ENCODE measurements at regions not wholly inside any gene's neighbourhood (a gene's known extent, or its start where the extent isn't known, plus 50 kb on each side); places are given as distances from the start of the nearest gene placed in this dataset.
"Not testable (repeated sequence)": the region's sequence is repeated elsewhere in the genome, so short reads cannot be mapped to it uniquely, and the experiment has no call there.

DNA sequence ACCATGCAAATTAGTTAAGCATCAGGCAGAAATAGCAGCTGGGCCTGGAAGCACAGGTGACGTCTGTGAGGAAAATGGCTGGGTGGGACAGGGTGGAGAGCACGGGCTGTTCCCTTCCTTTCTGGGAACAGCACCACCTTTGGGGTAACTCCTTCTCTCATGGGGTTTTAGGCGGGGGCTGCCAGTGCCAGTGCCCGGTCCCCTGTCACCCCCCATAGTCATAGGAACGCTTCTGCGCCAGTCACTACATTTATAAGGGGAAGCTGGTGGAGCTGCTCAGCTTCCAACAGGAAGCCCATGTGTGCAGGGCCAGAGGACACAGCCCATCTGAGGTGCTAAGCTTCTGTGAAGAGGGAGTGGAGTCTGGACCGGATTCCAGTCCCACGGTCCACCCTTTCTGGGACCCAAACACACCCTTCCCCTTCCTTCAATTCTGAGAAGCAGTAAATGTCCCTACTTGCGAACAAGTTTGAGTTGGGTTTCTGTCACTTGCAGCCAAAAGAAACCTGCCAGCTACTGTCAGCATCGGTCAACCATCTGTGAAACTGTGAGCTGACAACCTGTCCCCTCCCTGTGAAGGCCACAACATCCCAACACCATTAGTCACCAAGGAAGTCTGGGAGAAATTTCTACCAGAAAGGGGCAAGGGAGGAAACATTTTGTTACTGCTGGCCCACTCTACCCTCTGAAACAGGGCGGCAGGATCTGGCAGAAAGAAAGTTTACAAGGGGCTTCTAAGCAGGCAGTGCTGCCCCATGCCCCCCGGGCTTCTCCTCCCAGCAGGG, 86.0 kb upstream of the AMZ2 start:
- H3K9me3 ChIP-seq (ENCODE audit: control insufficient read depth, insufficient read depth, low read length) = no peaks in the 10 kb centered on the region
- H3K4me1 ChIP-seq (ENCODE audit: insufficient read depth, low read length) = no peaks in the 10 kb centered on the region
- H3K9ac ChIP-seq (ENCODE audit: low read depth, low read length) = no peak overlapping the region
- H3K36me3 ChIP-seq (ENCODE audit: insufficient read depth, low read length) = no peaks in the 10 kb centered on the region

DNA sequence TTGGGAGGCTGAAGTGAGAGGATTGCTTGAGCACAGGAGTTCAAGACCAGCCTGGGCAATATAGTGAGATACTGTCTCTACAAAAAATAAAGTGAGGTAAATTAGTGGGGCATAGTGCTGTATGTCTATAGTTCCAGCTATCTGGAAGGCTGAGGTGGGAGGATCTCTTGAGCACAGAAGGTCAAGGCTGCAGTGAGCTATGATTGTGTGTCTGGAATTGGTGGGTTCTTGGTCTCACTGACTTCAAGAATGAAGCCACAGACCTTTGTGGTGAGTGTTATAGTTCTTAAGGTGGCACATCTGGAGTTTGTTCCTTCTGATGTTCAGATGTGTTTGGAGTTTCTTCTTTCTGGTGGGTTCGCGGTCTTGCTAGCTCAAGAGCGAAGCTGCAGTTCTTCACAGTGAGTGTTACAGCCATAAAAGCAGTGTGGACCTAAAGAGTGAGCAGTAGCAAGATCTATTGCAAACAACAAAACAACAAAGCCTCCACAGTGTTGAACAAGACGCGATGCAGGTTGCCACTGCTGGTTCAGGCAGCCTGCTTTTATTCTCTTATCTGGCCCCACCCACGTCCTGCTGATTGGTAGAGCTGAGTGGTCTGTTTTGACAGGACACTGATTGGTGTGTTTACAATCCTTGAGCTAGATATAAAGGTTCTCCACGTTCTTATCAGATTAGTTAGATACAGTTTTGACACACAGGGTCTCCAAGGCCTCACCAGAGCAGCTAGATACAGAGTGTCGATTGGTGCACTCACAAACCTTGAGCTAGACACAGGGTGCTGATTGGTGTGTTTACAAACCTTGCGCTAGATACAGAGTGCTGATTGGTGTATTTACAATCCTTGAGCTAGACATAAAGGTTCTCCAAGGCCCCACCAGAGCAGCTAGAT, 79.3 kb upstream of the AMZ2 start:
- H3K9ac ChIP-seq (ENCODE audit: low read depth, low read length); H3K36me3 ChIP-seq (ENCODE audit: insufficient read depth, low read length); H3K4me1 ChIP-seq (ENCODE audit: insufficient read depth, low read length); H3K9me3 ChIP-seq (ENCODE audit: control insufficient read depth, insufficient read depth, low read length): not testable (repeated sequence)

DNA sequence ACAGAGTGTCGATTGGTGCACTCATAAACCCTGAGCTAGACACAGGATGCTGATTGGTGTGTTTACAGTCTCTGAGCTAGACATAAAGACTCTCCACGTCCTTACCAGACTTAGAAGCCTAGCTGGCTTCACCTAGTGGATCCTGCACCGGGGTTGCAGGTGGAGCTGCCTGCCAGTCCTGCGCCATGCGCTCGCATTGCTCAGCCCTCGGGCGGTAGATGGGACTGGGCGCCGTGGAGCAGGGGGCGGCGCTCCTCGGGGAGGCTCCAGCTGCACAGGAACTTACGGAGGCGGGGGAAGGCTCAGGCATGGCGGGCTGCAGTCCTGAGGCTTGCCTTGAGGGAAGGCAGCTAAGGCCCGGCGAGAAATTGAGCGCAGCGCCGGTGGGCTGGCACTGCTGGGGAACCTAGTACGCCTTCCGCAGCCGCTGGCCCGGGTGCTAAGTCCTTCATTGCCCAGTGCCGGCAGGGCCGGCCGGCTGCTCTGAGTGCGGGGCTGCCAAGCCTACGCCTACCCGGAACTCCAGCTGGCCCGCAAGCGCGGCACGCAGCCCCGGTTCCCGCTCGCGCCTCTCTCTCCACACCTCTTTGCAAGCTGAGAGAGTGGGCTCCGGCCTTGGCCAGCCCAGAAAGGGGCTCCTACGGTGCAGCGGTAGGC, 78.5 kb upstream of the AMZ2 start:
- H3K9me3 ChIP-seq (ENCODE audit: control insufficient read depth, insufficient read depth, low read length); H3K9ac ChIP-seq (ENCODE audit: low read depth, low read length); H3K4me1 ChIP-seq (ENCODE audit: insufficient read depth, low read length): not testable (repeated sequence)

DNA sequence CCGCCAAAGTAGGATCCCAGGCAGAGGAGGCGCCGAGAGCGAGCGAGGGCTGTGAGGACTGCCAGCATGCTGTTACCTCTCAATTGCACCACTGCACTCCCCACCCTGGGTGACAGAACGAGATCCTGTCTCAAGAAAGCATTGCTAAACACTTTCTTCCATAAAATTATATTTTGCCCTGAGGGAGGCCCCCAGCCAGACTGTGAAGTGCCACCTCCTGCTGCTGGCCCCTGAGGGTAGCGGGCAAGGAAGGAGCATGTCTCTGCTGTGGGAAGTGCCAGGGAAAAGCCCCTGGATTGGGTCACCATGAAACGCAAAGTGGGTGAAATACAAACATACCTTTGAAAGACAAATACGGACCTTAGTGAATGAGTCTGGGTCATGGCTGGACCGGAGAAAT, 78.0 kb upstream of the AMZ2 start:
- H3K36me3 ChIP-seq (ENCODE audit: insufficient read depth, low read length) = no peaks in the 10 kb centered on the region
- no peaks in the 10 kb centered on the region for H3K9me3 ChIP-seq (ENCODE audit: control insufficient read depth, insufficient read depth, low read length)
- no peak overlapping the region for H3K9ac ChIP-seq (ENCODE audit: low read depth, low read length)
- H3K4me1 ChIP-seq (ENCODE audit: insufficient read depth, low read length) = no peaks in the 10 kb centered on the region

More for the DNA sequence above, 78.5 kb upstream of the AMZ2 start:
- H3K36me3 ChIP-seq (ENCODE audit: insufficient read depth, low read length) = not testable (repeated sequence)

DNA sequence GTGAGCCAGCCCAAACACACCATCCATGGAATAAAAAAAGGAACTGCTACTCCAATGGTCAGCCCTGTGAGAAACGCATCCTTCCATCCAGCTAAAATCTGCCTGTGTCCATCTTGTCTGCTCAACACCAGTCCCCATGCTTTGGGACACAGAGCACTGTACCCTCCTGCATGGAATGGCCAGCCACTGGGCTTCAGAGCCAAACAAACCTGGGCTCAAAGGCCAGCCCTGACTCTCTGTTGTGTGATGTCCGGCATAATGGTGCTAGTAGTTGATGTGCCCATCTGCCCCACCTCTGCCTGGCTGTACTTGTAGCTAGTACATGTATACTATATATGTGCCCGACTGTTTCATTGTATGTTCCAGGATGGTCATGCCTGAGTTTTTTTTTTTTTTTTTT, 77.6 kb upstream of the AMZ2 start:
- Histone ChIP-seq H3K9ac (ENCODE audit: low read depth, low read length) (no peak overlapping the region), H3K4me1 (ENCODE audit: insufficient read depth, low read length) (no peaks in the 10 kb centered on the region), H3K36me3 (ENCODE audit: insufficient read depth, low read length) (no peaks in the 10 kb centered on the region), H3K9me3 (ENCODE audit: control insufficient read depth, insufficient read depth, low read length) (no peaks in the 10 kb centered on the region)

DNA sequence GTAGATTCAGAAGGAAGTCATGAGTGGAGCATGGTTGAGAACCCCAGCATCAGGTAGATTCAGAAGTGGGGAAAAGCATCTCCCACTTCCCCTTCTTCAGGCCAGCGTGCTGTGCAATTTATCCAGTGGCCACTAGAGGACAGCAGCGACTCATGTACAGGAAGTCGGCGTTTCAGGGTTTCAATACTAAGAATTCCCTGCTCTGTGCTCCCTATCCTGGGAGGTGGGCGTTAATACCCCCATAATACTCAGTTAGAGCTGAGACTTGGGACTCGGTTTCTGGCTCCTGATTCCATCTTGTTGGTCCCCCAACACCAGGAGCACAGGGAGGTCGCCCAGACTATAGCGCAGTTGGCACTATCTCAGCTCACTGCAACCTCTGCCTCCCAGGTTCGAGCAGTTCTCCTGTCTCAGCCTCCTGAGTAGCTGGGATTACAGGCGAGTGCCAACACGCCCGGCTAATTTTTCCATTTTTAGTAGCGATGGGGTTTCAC, 75.3 kb upstream of the AMZ2 start:
- Histone ChIP-seq H3K9me3 (ENCODE audit: control insufficient read depth, insufficient read depth, low read length) (no peaks in the 10 kb centered on the region), H3K36me3 (ENCODE audit: insufficient read depth, low read length) (no peaks in the 10 kb centered on the region)

DNA sequence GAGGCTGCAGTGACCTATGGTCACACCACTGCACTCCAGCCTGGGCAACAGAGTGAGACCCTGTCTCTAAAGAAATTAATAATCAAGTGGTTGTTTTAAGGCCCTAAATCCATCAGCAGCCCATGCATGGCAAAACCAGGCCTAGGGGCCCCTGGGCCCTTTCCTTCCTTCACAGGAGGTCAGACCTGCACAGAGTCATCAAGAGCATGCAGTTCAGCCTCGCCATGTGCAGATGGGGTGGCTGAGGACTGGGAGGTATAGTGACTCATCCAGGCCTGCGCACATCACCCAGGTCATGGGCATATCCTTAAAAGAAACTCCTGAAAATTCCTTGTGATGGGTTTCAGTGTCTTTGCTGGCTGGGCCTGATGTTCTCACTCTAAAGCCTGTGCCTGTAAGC, 72.4 kb upstream of the AMZ2 start:
- Histone ChIP-seq H3K9me3 (ENCODE audit: control insufficient read depth, insufficient read depth, low read length) (no peaks in the 10 kb centered on the region), H3K36me3 (ENCODE audit: insufficient read depth, low read length) (no peaks in the 10 kb centered on the region), H3K4me1 (ENCODE audit: insufficient read depth, low read length) (no peaks in the 10 kb centered on the region), H3K9ac (ENCODE audit: low read depth, low read length) (no peak overlapping the region)

More for the DNA sequence above, 75.3 kb upstream of the AMZ2 start:
- no peak overlapping the region for H3K9ac ChIP-seq (ENCODE audit: low read depth, low read length)
- no peaks in the 10 kb centered on the region for H3K4me1 ChIP-seq (ENCODE audit: insufficient read depth, low read length)

DNA sequence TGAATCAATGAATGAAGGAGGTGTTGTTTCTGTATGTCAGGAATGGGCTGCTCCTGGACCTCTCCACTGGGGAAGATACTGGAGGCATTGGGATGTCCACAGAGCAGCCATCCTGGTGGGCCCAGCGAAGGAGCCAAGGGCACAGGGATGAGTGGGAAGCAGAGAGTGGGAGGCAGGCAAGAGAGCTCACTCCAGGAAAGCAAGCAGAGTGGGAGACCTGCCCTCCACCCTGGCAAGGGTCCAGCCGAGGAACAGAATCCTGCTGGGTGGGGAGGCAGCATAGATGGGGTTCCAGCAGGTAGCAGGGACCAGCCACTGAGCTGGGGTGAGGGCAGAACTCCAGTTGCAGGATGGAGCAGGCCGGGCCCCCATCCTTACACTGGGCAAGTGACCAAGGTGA, 71.9 kb upstream of the AMZ2 start:
- H3K9ac ChIP-seq (ENCODE audit: low read depth, low read length) = no peak overlapping the region
- H3K9me3 ChIP-seq (ENCODE audit: control insufficient read depth, insufficient read depth, low read length) = no peaks in the 10 kb centered on the region

DNA sequence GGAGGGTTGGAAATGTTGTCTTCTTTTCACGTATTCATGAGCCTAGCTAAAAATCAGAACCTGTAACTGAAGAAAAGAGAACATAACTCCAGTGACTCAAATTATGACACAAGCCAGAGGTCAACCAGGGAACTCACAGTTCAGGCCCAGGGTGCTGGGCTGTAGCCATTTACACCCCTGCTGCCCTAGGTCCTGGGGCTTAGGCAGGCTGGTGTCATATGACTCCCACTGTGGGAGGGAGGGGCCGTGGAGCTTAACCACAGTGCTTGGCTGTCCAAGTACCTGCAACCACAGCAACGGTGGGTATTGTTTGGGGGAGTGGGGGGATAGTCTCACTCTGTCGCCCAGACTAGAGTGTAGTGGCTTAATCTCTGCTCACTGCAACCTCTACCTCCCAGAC, 71.1 kb upstream of the AMZ2 start:
- Histone ChIP-seq H3K9ac (ENCODE audit: low read depth, low read length) (no peak overlapping the region), H3K4me1 (ENCODE audit: insufficient read depth, low read length) (no peaks in the 10 kb centered on the region), H3K9me3 (ENCODE audit: control insufficient read depth, insufficient read depth, low read length) (no peaks in the 10 kb centered on the region), H3K36me3 (ENCODE audit: insufficient read depth, low read length) (no peaks in the 10 kb centered on the region)

More for the DNA sequence above, 71.9 kb upstream of the AMZ2 start:
- H3K4me1 ChIP-seq (ENCODE audit: insufficient read depth, low read length) = no peaks in the 10 kb centered on the region
- H3K36me3 ChIP-seq (ENCODE audit: insufficient read depth, low read length) = no peaks in the 10 kb centered on the region

DNA sequence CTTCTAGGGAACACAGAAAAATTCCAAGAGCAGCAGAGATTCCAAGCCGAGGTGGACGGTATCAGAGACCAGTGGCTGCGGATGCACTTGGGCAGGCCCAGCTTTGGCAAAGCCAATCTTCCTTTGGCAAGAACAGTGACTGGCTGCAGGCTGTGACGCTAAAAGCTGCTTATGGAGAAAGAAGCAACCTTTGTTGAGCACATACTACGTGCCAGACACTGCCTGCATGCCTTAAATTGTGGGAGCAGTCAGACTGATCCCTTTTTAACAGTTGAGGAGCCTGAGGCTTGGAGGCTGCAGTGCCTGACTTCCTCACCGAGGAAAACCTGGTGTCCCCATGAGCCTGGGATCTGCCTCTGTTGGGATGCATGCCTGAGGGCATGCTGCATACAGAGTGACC, 69.0 kb upstream of the AMZ2 start:
- Histone ChIP-seq H3K9ac (ENCODE audit: low read depth, low read length) (no peak overlapping the region), H3K36me3 (ENCODE audit: insufficient read depth, low read length) (no peaks in the 10 kb centered on the region), H3K4me1 (ENCODE audit: insufficient read depth, low read length) (peaks cover 7% of the 10 kb centered on the region), H3K9me3 (ENCODE audit: control insufficient read depth, insufficient read depth, low read length) (no peaks in the 10 kb centered on the region)

DNA sequence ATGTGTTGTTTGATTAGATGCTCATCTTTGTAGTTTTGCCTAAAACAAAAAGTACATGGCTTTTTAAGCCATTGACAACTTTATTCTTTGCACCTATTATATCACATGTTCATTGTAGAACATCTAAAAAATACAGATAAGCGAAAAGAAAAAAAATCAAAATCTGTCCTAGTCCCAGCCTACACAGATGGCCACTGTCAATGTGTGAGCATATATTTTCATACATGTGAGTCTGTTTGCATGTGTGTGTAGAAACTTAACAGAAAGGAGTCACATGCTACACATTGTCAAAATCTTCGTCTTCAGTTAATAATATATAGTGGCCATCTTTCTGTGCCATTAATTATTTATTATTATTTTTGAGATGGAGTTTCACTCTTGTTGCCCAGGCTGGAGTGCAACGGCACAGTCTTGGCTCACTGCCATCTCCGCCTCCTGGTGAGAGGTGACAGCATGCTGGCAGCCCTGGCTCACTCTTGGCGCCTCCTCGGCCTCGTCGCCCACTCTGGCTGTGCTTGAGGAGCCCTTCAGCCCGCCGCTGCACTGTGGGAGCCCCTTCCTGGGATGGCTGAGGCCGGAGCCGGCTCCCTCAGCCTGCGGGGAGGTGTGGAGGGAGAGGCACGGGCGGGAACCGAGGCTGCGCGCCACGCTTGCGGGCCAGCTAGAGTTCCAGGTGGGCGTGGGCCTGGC, 68.5 kb upstream of the AMZ2 start:
- Histone ChIP-seq H3K9me3 (ENCODE audit: control insufficient read depth, insufficient read depth, low read length) (no peaks in the 10 kb centered on the region), H3K9ac (ENCODE audit: low read depth, low read length) (no peak overlapping the region), H3K4me1 (ENCODE audit: insufficient read depth, low read length) (peaks cover 13% of the 10 kb centered on the region), H3K36me3 (ENCODE audit: insufficient read depth, low read length) (no peaks in the 10 kb centered on the region)

DNA sequence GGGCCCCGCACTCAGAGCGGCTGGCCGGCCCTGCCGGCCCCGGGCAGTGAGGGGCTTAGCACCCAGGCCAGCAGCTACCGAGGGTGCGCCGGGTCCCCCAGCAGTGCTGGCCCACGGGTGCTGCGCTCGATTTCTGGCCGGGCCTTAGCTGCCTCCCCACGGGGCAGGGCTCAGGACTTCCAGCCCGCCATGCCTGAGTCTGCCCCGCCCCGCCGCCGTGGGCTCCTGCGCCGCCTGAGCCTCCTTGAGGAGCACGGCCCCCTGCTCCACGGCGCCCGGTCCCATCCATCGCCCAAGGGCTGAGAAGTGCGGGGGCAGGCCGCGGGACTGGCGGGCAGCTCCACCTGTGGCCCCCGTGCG, 67.9 kb upstream of the AMZ2 start:
- no peak overlapping the region for H3K9ac ChIP-seq (ENCODE audit: low read depth, low read length)
- no peaks in the 10 kb centered on the region for H3K9me3 ChIP-seq (ENCODE audit: control insufficient read depth, insufficient read depth, low read length)
- peaks cover 18% of the 10 kb centered on the region for H3K4me1 ChIP-seq (ENCODE audit: insufficient read depth, low read length)
- no peaks in the 10 kb centered on the region for H3K36me3 ChIP-seq (ENCODE audit: insufficient read depth, low read length)

DNA sequence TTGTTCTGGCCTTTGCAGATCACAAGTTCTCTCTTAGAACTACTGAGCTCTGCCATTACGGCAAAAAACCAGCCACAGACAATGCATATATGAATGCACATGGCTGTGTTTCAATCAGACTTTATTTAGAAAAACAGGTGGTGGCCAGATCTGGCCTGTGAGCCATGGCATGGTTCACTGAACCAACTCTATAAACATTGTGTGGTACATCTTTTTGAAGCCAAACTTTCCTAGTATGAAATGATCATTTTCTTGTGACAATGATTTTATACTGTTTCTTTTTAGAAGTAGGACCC, 65.9 kb upstream of the AMZ2 start:
- no peak overlapping the region for H3K9ac ChIP-seq (ENCODE audit: low read depth, low read length)
- peaks cover 22% of the 10 kb centered on the region for H3K4me1 ChIP-seq (ENCODE audit: insufficient read depth, low read length)
- H3K36me3 ChIP-seq (ENCODE audit: insufficient read depth, low read length) = no peaks in the 10 kb centered on the region
- no peaks in the 10 kb centered on the region for H3K9me3 ChIP-seq (ENCODE audit: control insufficient read depth, insufficient read depth, low read length)

DNA sequence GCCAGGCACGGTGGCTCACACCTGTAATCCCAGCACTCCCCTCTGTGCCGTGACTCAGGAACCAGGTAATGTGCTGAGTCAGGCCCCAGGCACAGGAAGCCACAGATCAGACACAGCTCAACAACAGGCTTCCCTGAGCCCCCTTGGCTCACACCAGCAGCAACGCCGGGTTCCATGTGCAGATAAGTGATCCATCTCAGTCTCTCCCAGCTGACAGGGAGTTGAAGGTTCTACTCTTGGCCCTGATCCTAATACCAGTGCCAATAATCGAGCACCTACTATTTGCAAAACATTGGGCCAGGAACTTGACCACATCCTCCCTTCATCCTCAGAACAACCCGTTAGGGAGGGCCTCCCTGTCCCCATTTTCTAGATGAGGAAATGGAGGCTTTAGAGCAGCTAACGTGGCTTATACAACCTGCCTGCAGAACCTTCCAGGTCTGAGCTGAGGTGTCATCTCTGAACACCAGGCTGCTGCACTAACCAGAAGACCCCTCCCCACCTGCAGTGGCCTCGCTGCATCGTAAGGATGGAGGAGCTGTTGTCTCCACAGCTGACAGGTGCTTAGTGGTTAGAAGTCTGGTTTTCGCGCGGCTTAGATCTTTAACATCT, 64.8 kb upstream of the AMZ2 start:
- Histone ChIP-seq H3K4me1 (ENCODE audit: insufficient read depth, low read length) (peaks cover 22% of the 10 kb centered on the region), H3K9me3 (ENCODE audit: control insufficient read depth, insufficient read depth, low read length) (no peaks in the 10 kb centered on the region), H3K36me3 (ENCODE audit: insufficient read depth, low read length) (no peaks in the 10 kb centered on the region), H3K9ac (ENCODE audit: low read depth, low read length) (no peak overlapping the region)

All from ES-I3 (cell line).